ENCODE measurements at regions not wholly inside any gene's neighbourhood (a gene's known extent, or its start where the extent isn't known, plus 50 kb on each side); places are given as distances from the start of the nearest gene placed in this dataset.
A peak's percentile ranks its signal among the peaks of the same experiment; 100 is the strongest.

GRCh38 chr16:85312642-85313525, 200.6 kb upstream of the CIBAR2 start:
- intact Hi-C loops (cut with DNase I), result loop anchor here in 3 of 10 donors (1.0 to 10.0 kb wide), 3 partner anchors 14 to 302 kb away; partner anchors contain the start of gene GSE1 (in 1 of the 3)
- H3K36me3 ChIP-seq, result no peaks in the 10 kb centered on the region
- no peak overlapping the region for H3K27ac ChIP-seq
- H3K4me3 ChIP-seq, result no peak overlapping the region
- peaks cover 0 to 51% (median 29%) of the 10 kb centered on the region in 12 donors for H3K4me1 ChIP-seq
- ATAC-seq, result no peak
- no peaks in the 10 kb centered on the region for H3K9me3 ChIP-seq
- DNase-seq, result no peak
- TF ChIP-seq POLR2A (IDR thresholded peaks at IDR 0.05), result no peak
- TF ChIP-seq CTCF (IDR thresholded peaks at IDR 0.05), result no peak
- no peaks in the 10 kb centered on the region for H3K27me3 ChIP-seq
- WGBS, 4 donors, result 69 to 81% (median 73%) methylated on average over 20 to 23 of the region's 23 CpGs

- H3K4me1 ChIP-seq, result peaks cover 0 to 44% (median 24%) of the 10 kb centered on the region in 12 donors
- peak in 1 of 4 donors; percentile 19 for ATAC-seq
Observed at GRCh38 chr16:85313526-85314301, 201.4 kb upstream of the CIBAR2 start.

GRCh38 chr16:85314512-85314971, 202.3 kb upstream of the CIBAR2 start:
- ATAC-seq (no peak), DNase-seq (no peak)
- Histone ChIP-seq H3K4me1 (peaks cover 0 to 39% (median 23%) of the 10 kb centered on the region in 12 donors), H3K36me3 (no peaks in the 10 kb centered on the region), H3K27me3 (no peaks in the 10 kb centered on the region), H3K4me3 (no peak overlapping the region), H3K9me3 (no peaks in the 10 kb centered on the region), H3K27ac (no peak overlapping the region)
- WGBS, 4 donors, result 80 to 87% (median 85%) methylated on average over 9 to 11 of the region's 11 CpGs
- no peak for TF ChIP-seq POLR2A (IDR thresholded peaks at IDR 0.05)
- no peak for TF ChIP-seq CTCF (IDR thresholded peaks at IDR 0.05)
- intact Hi-C loops (cut with DNase I), result loop anchor here in 2 of 10 donors (10.0 kb wide), 2 partner anchors 290 to 300 kb away; partner anchors contain the start of gene GSE1 (in 1 of the 2)

More at GRCh38 chr16:85313526-85314301, 201.4 kb upstream of the CIBAR2 start:
- H3K27me3 ChIP-seq, result no peaks in the 10 kb centered on the region
- intact Hi-C loops (cut with DNase I), result loop anchor here in 3 of 10 donors (1.0 to 10.0 kb wide), 3 partner anchors 14 to 301 kb away; partner anchors contain the start of gene GSE1 (in 1 of the 3)
- no peak overlapping the region for H3K4me3 ChIP-seq
- H3K9me3 ChIP-seq, result no peaks in the 10 kb centered on the region
- H3K27ac ChIP-seq, result peak overlapping the region in 1 of 12 donors; percentile 24
- TF ChIP-seq POLR2A (IDR thresholded peaks at IDR 0.05) (no peak), CTCF (IDR thresholded peaks at IDR 0.05) (no peak)
- no peaks in the 10 kb centered on the region for H3K36me3 ChIP-seq
- 71 to 78% (median 75%) methylated on average over 8 to 13 of the region's 13 CpGs for WGBS, 4 donors
- no peak for DNase-seq

All from heart left ventricle (tissue), 16 donors.